ENCODE measurements at regions not wholly inside any gene's neighbourhood (a gene's known extent, or its start where the extent isn't known, plus 50 kb on each side); places are given as distances from the start of the nearest gene placed in this dataset.
"Not testable (repeated sequence)": the region's sequence is repeated elsewhere in the genome, so short reads cannot be mapped to it uniquely, and the experiment has no call there.

DNA sequence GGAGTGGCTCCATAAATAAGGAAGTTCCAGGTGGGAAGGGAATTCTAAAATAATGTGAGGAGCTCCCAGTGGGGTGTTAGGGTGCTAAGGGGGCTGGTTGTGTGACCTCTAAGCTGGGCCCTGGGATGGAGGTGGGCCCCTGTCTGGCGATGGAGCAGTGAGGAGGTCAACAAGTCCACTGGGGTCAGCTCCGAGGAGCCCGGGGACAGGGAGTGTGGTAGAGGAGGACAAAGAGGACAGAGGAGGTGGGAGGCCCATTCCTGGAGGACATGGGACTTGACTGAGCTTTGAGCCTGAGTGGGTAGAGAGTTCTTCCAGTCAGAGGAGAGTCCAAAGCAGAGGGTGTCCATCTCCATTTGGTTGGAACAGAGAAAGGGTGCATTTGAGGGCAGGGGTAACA lies 390.2 kb downstream of the TSHZ3 start:
- 83 to 84% methylated on average over 3 of the region's 3 CpGs for WGBS, 2 donors
- peaks cover 0 to 9% (median 0%) of the 10 kb centered on the region in 4 donors for H3K9me3 ChIP-seq

DNA sequence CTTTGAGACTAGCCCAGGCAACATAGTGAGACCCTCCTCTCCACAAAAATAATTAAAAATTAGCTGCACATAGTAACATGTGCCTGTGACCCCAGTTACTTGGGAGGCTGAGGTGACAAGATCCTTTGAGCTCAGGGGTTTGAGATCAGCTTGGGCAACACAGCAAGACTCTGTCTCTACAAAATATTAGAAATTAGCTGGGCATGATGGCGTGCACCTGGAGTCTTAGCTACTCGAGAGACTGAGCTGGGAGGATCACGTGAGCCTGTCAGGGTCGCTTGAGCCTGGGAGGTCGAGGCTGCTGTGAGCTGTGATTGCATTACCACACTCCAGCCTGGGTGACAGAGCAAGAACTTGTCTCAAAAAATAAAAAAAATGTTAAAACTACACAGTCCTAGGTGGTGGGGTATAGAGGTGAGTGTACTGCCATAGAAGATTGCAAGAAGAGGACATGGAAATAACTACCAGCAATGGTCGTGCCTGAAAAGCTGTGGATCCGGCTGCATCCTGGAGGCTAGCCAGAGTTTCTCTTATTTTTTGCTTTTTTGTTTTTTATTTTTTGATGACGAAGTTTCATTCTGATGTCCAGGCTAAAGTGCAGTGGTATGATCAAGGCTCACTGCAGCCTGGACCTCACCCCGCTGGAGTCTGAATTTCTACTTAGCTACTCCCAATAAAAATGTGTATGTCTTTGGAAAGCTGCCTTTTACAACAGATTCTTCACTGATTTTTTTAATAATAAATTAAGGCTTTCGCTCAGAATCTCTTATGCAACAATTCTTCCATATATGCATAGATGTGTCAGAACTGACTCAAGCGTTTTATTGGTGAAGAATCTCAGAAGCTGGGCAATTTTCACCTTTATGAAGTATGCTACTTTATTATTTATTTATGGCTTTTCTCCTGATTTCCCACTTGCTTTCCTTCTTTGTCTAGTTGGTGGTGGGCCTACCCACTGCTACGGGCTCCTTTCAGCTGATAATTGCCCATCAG lies 393.8 kb downstream of the TSHZ3 start:
- Histone ChIP-seq H3K36me3 (no peaks in the 10 kb centered on the region), H3K27me3 (no peaks in the 10 kb centered on the region), H3K27ac (no peak overlapping the region), H3K4me3 (no peak overlapping the region), H3K4me1 (no peaks in the 10 kb centered on the region), H3K9me3 (no peaks in the 10 kb centered on the region)
- 75 to 84% methylated on average over 12 of the region's 12 CpGs for WGBS, 2 donors
- TF ChIP-seq, protein P1, sequence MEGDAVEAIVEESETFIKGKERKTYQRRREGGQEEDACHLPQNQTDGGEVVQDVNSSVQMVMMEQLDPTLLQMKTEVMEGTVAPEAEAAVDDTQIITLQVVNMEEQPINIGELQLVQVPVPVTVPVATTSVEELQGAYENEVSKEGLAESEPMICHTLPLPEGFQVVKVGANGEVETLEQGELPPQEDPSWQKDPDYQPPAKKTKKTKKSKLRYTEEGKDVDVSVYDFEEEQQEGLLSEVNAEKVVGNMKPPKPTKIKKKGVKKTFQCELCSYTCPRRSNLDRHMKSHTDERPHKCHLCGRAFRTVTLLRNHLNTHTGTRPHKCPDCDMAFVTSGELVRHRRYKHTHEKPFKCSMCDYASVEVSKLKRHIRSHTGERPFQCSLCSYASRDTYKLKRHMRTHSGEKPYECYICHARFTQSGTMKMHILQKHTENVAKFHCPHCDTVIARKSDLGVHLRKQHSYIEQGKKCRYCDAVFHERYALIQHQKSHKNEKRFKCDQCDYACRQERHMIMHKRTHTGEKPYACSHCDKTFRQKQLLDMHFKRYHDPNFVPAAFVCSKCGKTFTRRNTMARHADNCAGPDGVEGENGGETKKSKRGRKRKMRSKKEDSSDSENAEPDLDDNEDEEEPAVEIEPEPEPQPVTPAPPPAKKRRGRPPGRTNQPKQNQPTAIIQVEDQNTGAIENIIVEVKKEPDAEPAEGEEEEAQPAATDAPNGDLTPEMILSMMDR (IDR thresholded peaks at IDR 0.05), result no peak
- TF ChIP-seq POLR2A (IDR thresholded peaks at IDR 0.05), result no peak
- TF ChIP-seq EP300 (IDR thresholded peaks at IDR 0.05), result no peak
- DNase-seq (ENCODE audit: low spot score in 2 of 2), result no peak

More for the DNA sequence above, 390.2 kb downstream of the TSHZ3 start:
- no peaks in the 10 kb centered on the region for H3K36me3 ChIP-seq
- H3K4me1 ChIP-seq, result no peaks in the 10 kb centered on the region
- H3K27me3 ChIP-seq, result no peaks in the 10 kb centered on the region
- H3K4me3 ChIP-seq, result no peak overlapping the region
- TF ChIP-seq, protein P1 (IDR thresholded peaks at IDR 0.05), result no peak
- no peak for TF ChIP-seq POLR2A (IDR thresholded peaks at IDR 0.05)
- DNase-seq (ENCODE audit: low spot score in 2 of 2), result no peak
- H3K27ac ChIP-seq, result no peak overlapping the region

DNA sequence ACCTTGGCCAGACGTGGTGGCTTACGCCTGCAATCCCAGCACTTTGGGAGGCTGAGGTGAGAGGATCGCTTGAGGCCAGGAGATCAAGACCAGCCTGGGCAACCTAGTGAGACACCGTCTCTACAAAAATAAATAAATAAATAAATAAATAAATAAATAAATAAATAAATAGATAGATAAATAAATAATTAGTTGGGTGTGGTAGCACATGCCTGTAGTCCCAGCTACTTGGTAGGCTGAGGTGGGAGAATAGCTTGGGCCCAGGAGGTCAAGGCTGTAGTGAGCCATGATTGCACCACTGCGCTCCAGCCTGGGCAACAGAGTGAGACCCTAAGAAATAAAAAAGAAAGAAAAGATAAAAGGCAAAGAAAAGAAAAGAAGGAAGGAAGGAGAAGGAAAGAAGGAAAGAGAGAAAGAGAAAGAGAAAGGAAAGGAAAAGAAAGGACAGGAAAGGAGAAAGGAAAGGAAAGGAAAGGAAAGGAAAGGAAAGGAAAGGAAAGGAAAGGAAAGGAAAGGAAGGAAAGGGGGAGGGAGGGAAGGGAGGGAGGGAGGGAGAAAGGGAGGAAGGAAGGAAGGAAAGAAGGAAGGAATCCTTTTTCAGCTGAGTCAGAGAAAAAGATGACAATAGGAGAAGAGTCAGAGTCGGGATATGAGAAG lies 404.8 kb downstream of the TSHZ3 start:
- not testable (repeated sequence) for H3K27ac ChIP-seq; DNase-seq (ENCODE audit: low spot score in 2 of 2)
- WGBS, 2 donors, result 76 to 91% methylated on average over 6 of the region's 6 CpGs

DNA sequence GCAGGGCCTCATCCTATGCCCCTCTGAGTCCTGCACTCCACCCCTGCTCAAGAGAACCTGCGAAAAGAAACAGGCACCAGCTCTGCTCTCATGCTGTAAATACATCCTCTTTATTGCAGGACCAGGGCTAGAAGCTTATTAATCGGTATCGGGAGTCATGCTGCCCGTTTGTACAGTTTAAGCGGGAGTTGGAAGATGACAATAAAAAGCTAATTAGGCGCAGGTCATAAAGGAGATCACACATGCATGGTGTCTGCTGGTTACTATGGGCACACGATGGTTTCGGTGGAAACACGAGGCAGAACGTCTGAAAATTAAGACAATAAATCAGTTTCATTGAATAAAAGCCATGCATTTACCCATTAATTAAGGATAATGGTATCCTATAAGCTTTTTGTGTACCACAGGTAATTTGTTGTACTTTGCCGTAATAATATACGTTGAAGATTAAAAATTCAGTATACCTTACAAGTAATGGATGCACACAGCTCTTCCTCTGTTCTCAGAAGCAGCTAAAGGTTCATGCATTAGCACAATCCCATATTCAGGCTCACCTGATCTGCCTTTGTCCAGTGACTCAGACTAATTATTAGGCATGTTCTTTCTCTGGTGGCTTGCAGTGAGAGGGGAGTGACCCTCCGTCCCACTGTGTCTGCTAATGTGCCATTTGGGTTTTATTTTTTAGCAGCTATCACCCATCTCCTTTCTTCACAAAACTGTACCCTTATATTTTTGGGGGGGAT lies 406.0 kb downstream of the TSHZ3 start:
- DNase-seq (ENCODE audit: low spot score in 2 of 2), result no peak
- 61 to 63% methylated on average over 13 of the region's 13 CpGs for WGBS, 2 donors
- TF ChIP-seq, protein P1 (IDR thresholded peaks at IDR 0.05), result no peak
- TF ChIP-seq EP300 (IDR thresholded peaks at IDR 0.05), result no peak
- no peak for TF ChIP-seq POLR2A (IDR thresholded peaks at IDR 0.05)
- Histone ChIP-seq H3K4me1 (no peaks in the 10 kb centered on the region), H3K9me3 (no peaks in the 10 kb centered on the region), H3K27me3 (no peaks in the 10 kb centered on the region), H3K4me3 (no peak overlapping the region), H3K27ac (no peak overlapping the region), H3K36me3 (no peaks in the 10 kb centered on the region)

More for the DNA sequence above, 404.8 kb downstream of the TSHZ3 start:
- not testable (repeated sequence) for H3K27me3 ChIP-seq, H3K4me1 ChIP-seq, H3K4me3 ChIP-seq, H3K36me3 ChIP-seq, H3K9me3 ChIP-seq

DNA sequence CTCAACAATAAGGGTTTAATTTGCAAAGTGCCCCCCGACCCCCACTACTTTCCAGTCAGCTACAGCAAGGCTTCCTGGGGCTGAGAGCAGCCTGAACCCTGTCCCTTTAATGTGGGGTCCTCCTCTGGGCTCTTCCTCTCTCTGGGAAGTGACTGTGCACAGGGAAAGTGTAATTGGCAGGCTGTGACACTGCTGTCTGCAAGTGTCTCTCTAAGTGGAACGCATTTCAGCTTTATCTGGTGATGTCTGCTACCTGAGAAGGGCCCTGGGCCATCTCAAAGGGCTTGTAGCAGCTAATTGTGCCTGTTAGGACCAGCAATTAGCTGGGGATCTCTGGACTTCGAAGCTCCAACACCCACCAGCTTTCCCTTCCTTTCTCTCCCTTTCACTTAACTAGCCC lies 406.6 kb downstream of the TSHZ3 start:
- Histone ChIP-seq H3K4me3 (no peak overlapping the region), H3K27ac (no peak overlapping the region), H3K4me1 (no peaks in the 10 kb centered on the region), H3K36me3 (no peaks in the 10 kb centered on the region), H3K9me3 (no peaks in the 10 kb centered on the region), H3K27me3 (no peaks in the 10 kb centered on the region)
- WGBS, 2 donors, result 24% methylated on average over 3 of the region's 3 CpGs
- TF ChIP-seq, protein P1 (IDR thresholded peaks at IDR 0.05), result no peak
- no peak for TF ChIP-seq POLR2A (IDR thresholded peaks at IDR 0.05)
- TF ChIP-seq EP300 (IDR thresholded peaks at IDR 0.05), result no peak
- no peak for DNase-seq (ENCODE audit: low spot score in 2 of 2)

Data from tibial nerve (tissue), 4 donors.